Thymus (tissue), 11 donors: ENCODE measurements at regions not wholly inside any gene's neighbourhood (a gene's known extent, or its start where the extent isn't known, plus 50 kb on each side); places are given as distances from the start of the nearest gene placed in this dataset.
A peak's percentile ranks its signal among the peaks of the same experiment; 100 is the strongest.

Experiments
- DNase-seq, 9 donors: peaks; one replicate each; pipeline ENCODE4 v3.0.0-alpha.2; 2013; ENCODE audit warnings: low spot score in 9 of 9, low read depth in 6 of 9, missing footprints in 1 of 9
- H3K27ac ChIP-seq, 2 donors: one replicate each; pipeline ENCODE4 v1.5.1; 2013; ENCODE audit warnings: control low read depth in 1 of 2, low read depth in 1 of 2, low read length in 1 of 2, mild to moderate bottlenecking in 1 of 2, moderate library complexity in 1 of 2
- H3K27me3 ChIP-seq, 2 donors: one replicate each; pipeline ENCODE4 v1.5.1; 2013; ENCODE audit warnings: low read length in 1 of 2; ENCODE audit not compliant: control insufficient read depth in 2 of 2, insufficient read depth in 1 of 2
- H3K36me3 ChIP-seq, 2 donors: one replicate each; pipeline ENCODE4 v1.5.1; 2013; ENCODE audit warnings: low read length in 1 of 2, mild to moderate bottlenecking in 1 of 2, moderate library complexity in 1 of 2; ENCODE audit not compliant: control insufficient read depth in 2 of 2, insufficient read depth in 2 of 2
- H3K4me1 ChIP-seq, 2 donors: one replicate each; pipeline ENCODE4 v1.5.1; 2013; ENCODE audit warnings: low read length in 2 of 2; ENCODE audit not compliant: control insufficient read depth in 2 of 2, insufficient read depth in 2 of 2
- H3K4me3 ChIP-seq, 2 donors: one replicate each; pipeline ENCODE4 v1.5.1; 2013; ENCODE audit warnings: low read length in 2 of 2, control low read depth in 1 of 2, mild to moderate bottlenecking in 1 of 2
- H3K9me3 ChIP-seq, 2 donors: one replicate each; pipeline ENCODE4 v1.5.1; 2013; ENCODE audit warnings: low read length in 1 of 2, mild to moderate bottlenecking in 1 of 2; ENCODE audit not compliant: control insufficient read depth in 2 of 2, insufficient read depth in 1 of 2
- WGBS: extraction: QIAGEN DNeasy Blood & Tissue Kit; methylation state at CpG from one replicate; pipeline ENCODE4 v1.1.7; 2013; 5-methylcytosine and 5-hydroxymethylcytosine counted together
- donor health status: healthy.

- Histone ChIP-seq H3K27me3 (no peaks in the 10 kb centered on the region), H3K4me1 (no peaks in the 10 kb centered on the region), H3K9me3 (peaks cover 0 to 5% of the 10 kb centered on the region in 2 donors), H3K27ac (no peak overlapping the region), H3K36me3 (peaks cover 2 to 11% of the 10 kb centered on the region in 2 donors), H3K4me3 (no peak overlapping the region)
- 98% methylated on average over 2 of the region's 2 CpGs for WGBS
- no peak for DNase-seq
Measured at GRCh38 chr5:42974536-42974935, 65.6 kb downstream of the ANXA2R start.

GRCh38 chr5:42970636-42971559 lies 69.2 kb downstream of the ANXA2R start:
- WGBS: 91% methylated on average over 32 of the region's 32 CpGs

GRCh38 chr5:42965934-42966333 lies 74.2 kb downstream of the ANXA2R start:
- Histone ChIP-seq H3K27me3 (no peaks in the 10 kb centered on the region), H3K4me1 (no peaks in the 10 kb centered on the region), H3K9me3 (peaks cover 0 to 3% of the 10 kb centered on the region in 2 donors), H3K27ac (no peak overlapping the region), H3K36me3 (no peaks in the 10 kb centered on the region), H3K4me3 (no peak overlapping the region)
- no peak for DNase-seq
- 76% methylated on average over 3 of the region's 3 CpGs for WGBS

More at GRCh38 chr5:42970636-42971559, 69.2 kb downstream of the ANXA2R start:
- H3K9me3 ChIP-seq: peaks cover 0 to 5% of the 10 kb centered on the region in 2 donors
- no peak overlapping the region for H3K27ac ChIP-seq
- no peak for DNase-seq
- H3K4me3 ChIP-seq: no peak overlapping the region
- no peaks in the 10 kb centered on the region for H3K27me3 ChIP-seq
- H3K4me1 ChIP-seq: no peaks in the 10 kb centered on the region
- H3K36me3 ChIP-seq: peaks cover 2 to 11% of the 10 kb centered on the region in 2 donors

- WGBS: 99% methylated on average over 1 of the region's 1 CpG
Measured at GRCh38 chr5:42963412-42963811, 76.7 kb downstream of the ANXA2R start.

GRCh38 chr5:42962124-42962523 lies 78.0 kb downstream of the ANXA2R start:
- no peak overlapping the region for H3K4me3 ChIP-seq
- no peak for DNase-seq
- no peaks in the 10 kb centered on the region for H3K27me3 ChIP-seq
- H3K9me3 ChIP-seq: no peaks in the 10 kb centered on the region
- 95% methylated on average over 2 of the region's 2 CpGs for WGBS
- no peaks in the 10 kb centered on the region for H3K36me3 ChIP-seq
- H3K27ac ChIP-seq: no peak overlapping the region
- H3K4me1 ChIP-seq: no peaks in the 10 kb centered on the region

More at GRCh38 chr5:42963412-42963811, 76.7 kb downstream of the ANXA2R start:
- Histone ChIP-seq H3K27ac (no peak overlapping the region), H3K9me3 (no peaks in the 10 kb centered on the region), H3K4me1 (no peaks in the 10 kb centered on the region), H3K27me3 (no peaks in the 10 kb centered on the region), H3K4me3 (no peak overlapping the region), H3K36me3 (no peaks in the 10 kb centered on the region)
- no peak for DNase-seq

- Histone ChIP-seq H3K36me3 (no peaks in the 10 kb centered on the region), H3K27me3 (no peaks in the 10 kb centered on the region), H3K27ac (no peak overlapping the region), H3K9me3 (no peaks in the 10 kb centered on the region), H3K4me1 (no peaks in the 10 kb centered on the region), H3K4me3 (no peak overlapping the region)
- WGBS: 84% methylated on average over 2 of the region's 2 CpGs
- DNase-seq: no peak
Measured at GRCh38 chr5:42960506-42960905, 79.6 kb downstream of the ANXA2R start.

GRCh38 chr5:42956551-42956950 lies 83.6 kb downstream of the ANXA2R start:
- Histone ChIP-seq H3K36me3 (no peaks in the 10 kb centered on the region), H3K27me3 (peaks cover 2 to 29% of the 10 kb centered on the region in 2 donors), H3K4me3 (no peak overlapping the region), H3K4me1 (peaks cover 0 to 20% of the 10 kb centered on the region in 2 donors), H3K9me3 (peaks cover 0 to 20% of the 10 kb centered on the region in 2 donors), H3K27ac (no peak overlapping the region)
- no peak for DNase-seq
- 97% methylated on average over 2 of the region's 2 CpGs for WGBS

- peak in 7 of 9 donors; percentile 17 to 62 (median 36) for DNase-seq
- H3K4me3 ChIP-seq: peak overlapping the region in 1 of 2 donors; percentile 73
Measured at GRCh38 chr5:42953041-42953440, 87.1 kb downstream of the ANXA2R start.

GRCh38 chr5:42952578-42952974 lies 87.5 kb downstream of the ANXA2R start:
- H3K4me3 ChIP-seq: peak overlapping the region; percentile 67 to 73
- H3K4me1 ChIP-seq: peaks cover 2 to 40% of the 10 kb centered on the region in 2 donors
- H3K9me3 ChIP-seq: peaks cover 0 to 20% of the 10 kb centered on the region in 2 donors
- 28% methylated on average over 12 of the region's 12 CpGs for WGBS
- H3K36me3 ChIP-seq: no peaks in the 10 kb centered on the region
- peak overlapping the region; percentile 42 to 94 for H3K27ac ChIP-seq
- peaks cover 2 to 63% of the 10 kb centered on the region in 2 donors for H3K27me3 ChIP-seq
- DNase-seq: peak in 1 of 9 donors; percentile 27

More at GRCh38 chr5:42953041-42953440, 87.1 kb downstream of the ANXA2R start:
- peaks cover 0 to 20% of the 10 kb centered on the region in 2 donors for H3K9me3 ChIP-seq
- peaks cover 2 to 62% of the 10 kb centered on the region in 2 donors for H3K27me3 ChIP-seq
- H3K36me3 ChIP-seq: no peaks in the 10 kb centered on the region
- peaks cover 2 to 40% of the 10 kb centered on the region in 2 donors for H3K4me1 ChIP-seq
- WGBS: 69% methylated on average over 15 of the region's 15 CpGs
- H3K27ac ChIP-seq: peak overlapping the region in 1 of 2 donors; percentile 37
